Neural cell (in vitro differentiated cells): ENCODE measurements at regions not wholly inside any gene's neighbourhood (a gene's known extent, or its start where the extent isn't known, plus 50 kb on each side); places are given as distances from the start of the nearest gene placed in this dataset.

Experiments
- H2AFZ ChIP-seq: fragments of 200-600, 300-800 bp; sonication (generic), shearing (Covaris generic); 2 replicates; pipeline ENCODE4 v1.6.0; 2014; ENCODE audit warnings: low read depth, mild to moderate bottlenecking, antibody characterized with exemption, low read length, moderate library complexity
- H3F3A ChIP-seq: fragments of 200-600 bp; shearing (Covaris generic); 2 replicates; pipeline ENCODE4 v1.6.1; 2016; ENCODE audit warnings: mild to moderate bottlenecking, moderate library complexity, mixed read lengths, antibody characterized with exemption, low read length; ENCODE audit not compliant: insufficient read depth, poor library complexity, severe bottlenecking
- H3K27ac ChIP-seq: fragments of 200-600, 300-800 bp; sonication (generic), shearing (Covaris generic); 2 replicates; pipeline ENCODE4 v1.5.1; 2014; ENCODE audit warnings: mild to moderate bottlenecking, low read length, moderate library complexity
- H3K27me3 ChIP-seq: fragments of 300-800, 200-600 bp; sonication (generic), shearing (Covaris generic); 2 replicates; pipeline ENCODE4 v1.6.0; 2014; ENCODE audit warnings: mild to moderate bottlenecking, low read depth, low read length, moderate library complexity; ENCODE audit not compliant: insufficient read depth
- H3K36me3 ChIP-seq: fragments of 300-800, 200-600 bp; sonication (generic), shearing (Covaris generic); 2 replicates; pipeline ENCODE4 v1.5.1; 2014; ENCODE audit warnings: mild to moderate bottlenecking, antibody characterized with exemption, low read length, moderate library complexity; ENCODE audit not compliant: insufficient read depth
- H3K4me2 ChIP-seq: fragments of 300-800, 200-600 bp; sonication (generic), shearing (Covaris generic); 2 replicates; pipeline ENCODE4 v1.6.0; 2014; ENCODE audit warnings: mild to moderate bottlenecking, low read length
- H3K4me3 ChIP-seq: fragments of 300-800, 200-600 bp; sonication (generic), shearing (Covaris generic); 2 replicates; pipeline ENCODE4 v1.5.1; 2014; ENCODE audit warnings: mild to moderate bottlenecking, low read length, moderate library complexity
- H3K79me2 ChIP-seq: fragments of 200-600 bp; shearing (Covaris generic); replicated peaks from 2 replicates; pipeline ENCODE4 v1.6.0; 2014; ENCODE audit warnings: mild to moderate bottlenecking, low read length, moderate library complexity; ENCODE audit not compliant: insufficient read depth
- H3K9ac ChIP-seq: fragments of 300-800, 200-600 bp; sonication (generic), shearing (Covaris generic); 2 replicates; pipeline ENCODE4 v1.6.1; 2016; ENCODE audit warnings: mild to moderate bottlenecking, low read length, mixed read lengths
- H3K9me2 ChIP-seq: fragments of 200-600 bp; shearing (Covaris generic); 2 replicates; pipeline ENCODE4 v1.6.1; 2016; ENCODE audit warnings: mild to moderate bottlenecking, low read length, mixed read lengths; ENCODE audit not compliant: insufficient read depth
- H3K9me3 ChIP-seq: fragments of 200-600, 300-800 bp; sonication (generic), shearing (Covaris generic); 2 replicates; pipeline ENCODE4 v1.6.1; 2016; ENCODE audit warnings: mild to moderate bottlenecking, mixed run types, low read length, moderate library complexity, mixed read lengths
- H4K20me1 ChIP-seq: fragments of 200-600 bp; shearing (Covaris generic); 2 replicates; pipeline ENCODE4 v1.6.1; 2016; ENCODE audit warnings: mild to moderate bottlenecking, mixed run types; ENCODE audit not compliant: insufficient read depth
- CTCF ChIP-seq: fragments of 450-650 bp; IDR thresholded peaks from 2 replicates; pipeline ENCODE4 v1.5.1; 2014; ENCODE audit warnings: antibody characterized with exemption, mild to moderate bottlenecking, moderate library complexity; ENCODE audit not compliant: poor library complexity, severe bottlenecking
- EP300 ChIP-seq: fragments of 450-650 bp; conservative IDR thresholded peaks from 2 replicates; pipeline ENCODE4 v1.6.1; 2014; ENCODE audit warnings: antibody characterized with exemption, mild to moderate bottlenecking, moderate library complexity; ENCODE audit not compliant: poor library complexity, severe bottlenecking
- EZH2 ChIP-seq: fragments of 200-600, 300-800 bp; shearing (Covaris generic), sonication (generic); IDR thresholded peaks from 2 replicates; pipeline ENCODE4 v1.6.1; 2014; ENCODE audit warnings: antibody characterized with exemption, low read length, borderline replicate concordance, mild to moderate bottlenecking; ENCODE audit not compliant: insufficient read depth, poor library complexity, severe bottlenecking
- MXI1 ChIP-seq: fragments of 450-650 bp; conservative IDR thresholded peaks from 2 replicates; pipeline ENCODE4 v1.6.1; 2014; ENCODE audit warnings: antibody characterized with exemption, mild to moderate bottlenecking; ENCODE audit not compliant: poor library complexity, severe bottlenecking
- POLR2AphosphoS5 ChIP-seq: IDR thresholded peaks from 2 replicates; pipeline ENCODE4 v1.6.1; 2012
- RAD21 ChIP-seq: fragments of 450-650 bp; conservative IDR thresholded peaks from 2 replicates; pipeline ENCODE4 v1.6.1; 2014; ENCODE audit warnings: antibody characterized with exemption, mild to moderate bottlenecking, moderate library complexity
- SMC3 ChIP-seq: fragments of 450-650 bp; conservative IDR thresholded peaks from 2 replicates; pipeline ENCODE4 v1.6.1; 2014; ENCODE audit warnings: antibody characterized with exemption, mild to moderate bottlenecking, moderate library complexity; ENCODE audit not compliant: poor library complexity
- TAF1 ChIP-seq: IDR thresholded peaks from 2 replicates; pipeline ENCODE4 v1.6.1; 2012; ENCODE audit warnings: low read depth
- TF ChIP-seq, protein P1 (sequence below): IDR thresholded peaks from 2 replicates; pipeline ENCODE4 v1.6.1; 2012; ENCODE audit warnings: borderline replicate concordance

DNA sequence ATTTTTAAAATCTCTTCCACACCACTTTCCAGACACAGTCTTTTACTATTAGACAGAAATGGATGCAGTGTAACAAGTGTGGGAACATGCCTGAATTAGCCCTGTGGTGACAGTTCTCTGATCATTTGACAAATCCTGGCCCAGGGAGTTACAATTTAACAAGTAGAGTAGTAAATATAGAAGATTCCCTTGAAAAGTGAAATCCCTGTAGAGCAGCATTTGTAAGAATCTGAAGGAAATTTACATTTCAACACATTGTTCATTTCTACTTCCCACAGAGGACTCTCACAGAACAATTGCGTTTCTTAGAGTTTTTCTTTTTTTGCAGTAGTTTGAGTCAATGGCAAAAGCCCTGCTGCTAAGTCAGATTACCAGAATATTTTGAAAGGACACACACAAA is 458.3 kb upstream of the BRINP3 start:
- Histone ChIP-seq H3K36me3 (no peaks in the 10 kb centered on the region), H3K79me2 (no peaks in the 10 kb centered on the region), H3K27me3 (no peaks in the 10 kb centered on the region), H3K4me2 (no peak overlapping the region), H3K9me2 (no peaks in the 10 kb centered on the region), H3K9ac (no peak overlapping the region), H3K9me3 (no peaks in the 10 kb centered on the region), H2AFZ (no peak overlapping the region), H4K20me1 (no peaks in the 10 kb centered on the region), H3F3A (no peaks in the 10 kb centered on the region), H3K27ac (no peak overlapping the region), H3K4me3 (no peak overlapping the region)
- TF ChIP-seq MXI1 = no peak
- TF ChIP-seq EP300 = peak; percentile 16

- no peaks in the 10 kb centered on the region for H3K9me2 ChIP-seq
- no peak overlapping the region for H2AFZ ChIP-seq
- no peak overlapping the region for H3K4me2 ChIP-seq
- H4K20me1 ChIP-seq = no peaks in the 10 kb centered on the region
- no peaks in the 10 kb centered on the region for H3K79me2 ChIP-seq
- H3K4me3 ChIP-seq = no peak overlapping the region
- no peak overlapping the region for H3K9ac ChIP-seq
- H3K27ac ChIP-seq = no peak overlapping the region
- no peaks in the 10 kb centered on the region for H3K27me3 ChIP-seq
- H3K36me3 ChIP-seq = no peaks in the 10 kb centered on the region
- no peaks in the 10 kb centered on the region for H3K9me3 ChIP-seq
- no peaks in the 10 kb centered on the region for H3F3A ChIP-seq
- TF ChIP-seq SMC3 (no peak), RAD21 (no peak), POLR2AphosphoS5 (no peak), CTCF (no peak), MXI1 (no peak), EP300 (no peak), TAF1 (no peak), EZH2 (no peak)
- TF ChIP-seq, protein P1, sequence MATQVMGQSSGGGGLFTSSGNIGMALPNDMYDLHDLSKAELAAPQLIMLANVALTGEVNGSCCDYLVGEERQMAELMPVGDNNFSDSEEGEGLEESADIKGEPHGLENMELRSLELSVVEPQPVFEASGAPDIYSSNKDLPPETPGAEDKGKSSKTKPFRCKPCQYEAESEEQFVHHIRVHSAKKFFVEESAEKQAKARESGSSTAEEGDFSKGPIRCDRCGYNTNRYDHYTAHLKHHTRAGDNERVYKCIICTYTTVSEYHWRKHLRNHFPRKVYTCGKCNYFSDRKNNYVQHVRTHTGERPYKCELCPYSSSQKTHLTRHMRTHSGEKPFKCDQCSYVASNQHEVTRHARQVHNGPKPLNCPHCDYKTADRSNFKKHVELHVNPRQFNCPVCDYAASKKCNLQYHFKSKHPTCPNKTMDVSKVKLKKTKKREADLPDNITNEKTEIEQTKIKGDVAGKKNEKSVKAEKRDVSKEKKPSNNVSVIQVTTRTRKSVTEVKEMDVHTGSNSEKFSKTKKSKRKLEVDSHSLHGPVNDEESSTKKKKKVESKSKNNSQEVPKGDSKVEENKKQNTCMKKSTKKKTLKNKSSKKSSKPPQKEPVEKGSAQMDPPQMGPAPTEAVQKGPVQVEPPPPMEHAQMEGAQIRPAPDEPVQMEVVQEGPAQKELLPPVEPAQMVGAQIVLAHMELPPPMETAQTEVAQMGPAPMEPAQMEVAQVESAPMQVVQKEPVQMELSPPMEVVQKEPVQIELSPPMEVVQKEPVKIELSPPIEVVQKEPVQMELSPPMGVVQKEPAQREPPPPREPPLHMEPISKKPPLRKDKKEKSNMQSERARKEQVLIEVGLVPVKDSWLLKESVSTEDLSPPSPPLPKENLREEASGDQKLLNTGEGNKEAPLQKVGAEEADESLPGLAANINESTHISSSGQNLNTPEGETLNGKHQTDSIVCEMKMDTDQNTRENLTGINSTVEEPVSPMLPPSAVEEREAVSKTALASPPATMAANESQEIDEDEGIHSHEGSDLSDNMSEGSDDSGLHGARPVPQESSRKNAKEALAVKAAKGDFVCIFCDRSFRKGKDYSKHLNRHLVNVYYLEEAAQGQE = no peak
Observed at GRCh38 chr1:190936337-190936736, 458.7 kb upstream of the BRINP3 start.

GRCh38 chr1:190940951-190941350 is 463.3 kb upstream of the BRINP3 start:
- H3K36me3 ChIP-seq = no peaks in the 10 kb centered on the region
- no peaks in the 10 kb centered on the region for H3K79me2 ChIP-seq
- no peaks in the 10 kb centered on the region for H3K27me3 ChIP-seq
- no peak overlapping the region for H3K4me2 ChIP-seq
- H3K9me3 ChIP-seq = no peaks in the 10 kb centered on the region
- no peak overlapping the region for H2AFZ ChIP-seq
- no peaks in the 10 kb centered on the region for H3F3A ChIP-seq
- H3K4me3 ChIP-seq = no peak overlapping the region
- no peaks in the 10 kb centered on the region for H3K9me2 ChIP-seq
- no peak overlapping the region for H3K9ac ChIP-seq
- no peak for TF ChIP-seq EP300
- TF ChIP-seq CTCF = no peak
- TF ChIP-seq, protein P1 = no peak
- no peak for TF ChIP-seq TAF1
- TF ChIP-seq RAD21 = no peak
- TF ChIP-seq MXI1 = no peak
- no peak for TF ChIP-seq SMC3
- H4K20me1 ChIP-seq = no peaks in the 10 kb centered on the region
- H3K27ac ChIP-seq = no peak overlapping the region
